Motor neuron (in vitro differentiated cells): ENCODE measurements at regions not wholly inside any gene's neighbourhood (a gene's known extent, or its start where the extent isn't known, plus 50 kb on each side); places are given as distances from the start of the nearest gene placed in this dataset.

ENCODE experiments used
- ATAC-seq, 8 experiments: fragments of 200-7000 bp; cut with Tn5 transposase; replicated peaks in 6 of 8; 2 replicates each; pipeline ENCODE4 v1.8.0; 2021; ENCODE audit warnings: mild to moderate bottlenecking in 8 of 8, moderate library complexity in 8 of 8
- H3K27ac ChIP-seq, 2 donors: fragments of 250-450 bp; sonication (Bioruptor Pico); 2 replicates each; pipeline ENCODE4 v1.9.0; 2021; ENCODE audit warnings: antibody characterized with exemption in 2 of 2, mild to moderate bottlenecking in 2 of 2, moderate library complexity in 1 of 2
- H3K4me1 ChIP-seq, 2 donors: fragments of 250-450 bp; sonication (Bioruptor Pico); replicated peaks in 1 of 2; 2 replicates each; pipeline ENCODE4 v1.6.1; 2021; ENCODE audit warnings: antibody characterized with exemption in 2 of 2, mild to moderate bottlenecking in 2 of 2, moderate library complexity in 1 of 2
- H3K4me3 ChIP-seq, 5 donors: fragments of 250-450 bp; sonication (Bioruptor Pico); 2 replicates each; pipeline ENCODE4 v1.9.0; 2021; ENCODE audit warnings: antibody characterized with exemption in 5 of 5, mild to moderate bottlenecking in 5 of 5, moderate library complexity in 4 of 5
- WGBS, 10 experiments: fragments of 450-650 bp; shearing (Covaris generic); methylation state at CpG; one replicate each; pipeline ENCODE4 v1.0.0; 2022; 5-methylcytosine and 5-hydroxymethylcytosine counted together
- in situ Hi-C, 9 experiments: fragments of 400-800 bp; cut with MboI; loops; one replicate each; pipeline ENCODE4 v1.15.0; 2021; ENCODE audit warnings: low sequenced_read_pairs in 9 of 9, low pct_unique_long_range_greater_than_20kb in 2 of 9; ENCODE audit not compliant: unreplicated experiment in 9 of 9

DNA sequence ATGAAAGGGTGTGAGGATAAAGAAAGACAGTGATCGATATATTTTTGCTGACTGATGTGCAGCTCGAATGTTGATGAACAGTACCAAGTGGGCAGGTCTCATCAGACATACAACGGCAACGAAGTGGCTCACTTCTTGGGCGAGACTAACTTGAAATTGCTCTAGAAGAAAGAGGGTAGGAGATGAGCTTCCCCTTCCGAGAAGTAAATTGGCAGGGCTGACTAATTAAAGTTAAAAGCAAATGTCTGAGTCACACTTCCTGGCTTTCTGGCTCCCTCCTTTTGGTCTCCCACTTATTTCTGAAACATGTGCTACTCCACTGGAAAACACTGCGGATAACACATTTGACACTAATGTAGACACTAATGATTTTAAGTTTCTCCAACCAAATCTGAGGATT is 228.3 kb downstream of the ABHD5 start:
- in situ Hi-C loops = no loop called here
- H3K4me3 ChIP-seq = no peak overlapping the region
- 27 to 100% (median 84%) methylated on average over 2 to 7 of the region's 7 CpGs; no CpG with 5 or more reads in 1 of the 10 experiments for WGBS, 10 experiments
- no peak overlapping the region for H3K27ac ChIP-seq
- ATAC-seq = peak in 2 of 8 experiments; percentile 69 to 75
- H3K4me1 ChIP-seq = peaks cover 0 to 5% of the 10 kb centered on the region in 2 donors

DNA sequence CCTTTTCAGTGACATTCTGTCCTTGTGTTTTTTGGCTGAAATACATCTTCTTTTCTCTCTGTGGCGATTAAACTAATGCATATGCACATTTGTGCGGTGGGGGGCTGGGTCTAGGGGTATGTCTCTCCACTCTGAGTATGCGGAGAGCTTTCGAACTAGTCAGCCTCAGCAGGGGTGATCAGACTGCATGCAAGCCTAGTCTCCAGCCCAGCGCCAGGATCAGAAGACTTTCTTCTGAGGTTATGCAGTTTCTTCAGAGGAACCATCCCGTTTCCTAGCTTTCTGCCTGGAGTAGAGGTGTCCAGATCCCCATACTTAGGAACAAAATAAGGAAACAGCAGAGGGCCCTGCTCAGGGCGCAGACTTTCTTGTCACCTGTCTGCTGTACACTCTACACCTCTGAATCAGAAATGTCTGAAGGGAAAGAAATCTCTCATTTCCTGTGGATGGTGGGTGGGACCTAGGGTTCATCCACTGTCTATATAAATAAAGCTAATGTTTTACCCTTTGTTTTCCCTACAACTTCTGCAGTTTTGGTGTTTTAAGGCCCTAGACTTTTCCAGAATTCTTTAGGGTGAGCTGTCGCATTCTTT is 230.4 kb downstream of the ABHD5 start:
- Histone ChIP-seq H3K27ac (no peak overlapping the region), H3K4me3 (no peak overlapping the region), H3K4me1 (peaks cover 0 to 5% of the 10 kb centered on the region in 2 donors)
- in situ Hi-C loops = no loop called here
- WGBS, 10 experiments = 0 to 100% (median 27%) methylated on average over 1 to 8 of the region's 8 CpGs
- peak in 3 of 8 experiments; percentile 60 to 91 (median 78) for ATAC-seq

DNA sequence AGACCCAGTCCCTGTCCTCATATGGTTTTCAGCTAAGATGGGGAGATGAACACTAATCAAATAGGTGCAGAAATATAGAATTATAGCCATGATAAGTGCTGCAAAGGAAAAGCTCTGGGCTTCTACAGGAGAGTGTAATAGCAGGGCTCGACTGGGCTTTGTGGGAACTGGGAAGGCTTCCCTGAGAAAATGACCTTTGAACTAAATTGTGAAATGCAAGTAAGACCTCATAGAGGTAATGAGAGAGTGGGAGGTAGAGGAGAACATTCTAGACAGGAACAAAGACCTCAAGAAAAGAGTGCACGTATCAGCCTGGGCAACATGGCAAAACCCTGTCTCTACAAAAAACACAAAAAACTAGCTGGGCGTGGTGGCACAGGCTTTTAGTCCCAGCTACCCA is 231.6 kb downstream of the ABHD5 start:
- WGBS, 10 experiments = 67 to 100% (median 84%) methylated on average over 1 to 3 of the region's 3 CpGs; no CpG with 5 or more reads in 1 of the 10 experiments
- in situ Hi-C loops = no loop called here

DNA sequence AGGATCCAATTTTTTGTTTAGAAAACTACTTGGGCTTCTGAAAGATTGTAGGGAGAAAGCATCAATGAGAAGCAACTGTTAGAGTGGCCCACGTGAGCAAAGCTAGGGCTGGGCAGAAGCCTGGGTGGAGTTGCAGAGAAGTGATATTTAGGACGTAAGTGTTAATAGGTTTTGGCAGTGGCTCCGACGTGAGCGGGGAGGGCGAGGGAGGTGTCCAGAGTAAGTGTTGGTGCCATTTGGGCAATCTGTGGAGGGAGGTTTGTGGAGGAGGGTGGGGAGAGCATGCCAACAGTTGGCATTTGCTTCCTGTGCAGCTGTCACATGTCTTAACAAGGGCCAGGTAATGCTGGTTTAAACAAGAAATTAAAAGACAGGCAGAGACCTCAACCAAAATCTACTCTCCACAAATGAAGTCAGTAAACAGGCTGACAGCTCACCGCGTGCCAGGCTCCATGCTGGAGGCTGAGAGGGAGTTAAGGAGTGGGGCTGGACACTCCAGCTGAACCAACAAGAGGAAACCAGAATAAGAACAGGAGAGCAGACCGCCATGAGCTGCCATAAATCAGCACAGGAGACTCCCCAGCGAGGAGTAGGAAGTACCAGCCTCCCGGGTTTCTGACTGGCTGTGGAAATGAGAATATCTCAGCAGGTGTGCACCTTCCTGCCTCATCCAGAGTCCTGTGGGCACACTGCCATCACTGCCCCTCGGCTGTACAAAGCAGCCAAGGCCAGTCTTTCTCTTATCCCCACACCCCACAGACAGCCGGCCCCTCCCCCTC is 232.6 kb downstream of the ABHD5 start:
- Histone ChIP-seq H3K4me1 (peaks cover 0 to 5% of the 10 kb centered on the region in 2 donors), H3K27ac (no peak overlapping the region), H3K4me3 (no peak overlapping the region)
- in situ Hi-C loops = no loop called here
- peak in 6 of 8 experiments; percentile 7 to 58 (median 44) for ATAC-seq
- 17 to 80% (median 75%) methylated on average over 2 to 10 of the region's 13 CpGs; no CpG with 5 or more reads in 5 of the 10 experiments for WGBS, 10 experiments

More for the DNA sequence above, 231.6 kb downstream of the ABHD5 start:
- ATAC-seq = no peak
- Histone ChIP-seq H3K27ac (no peak overlapping the region), H3K4me3 (no peak overlapping the region), H3K4me1 (peaks cover 0 to 5% of the 10 kb centered on the region in 2 donors)

DNA sequence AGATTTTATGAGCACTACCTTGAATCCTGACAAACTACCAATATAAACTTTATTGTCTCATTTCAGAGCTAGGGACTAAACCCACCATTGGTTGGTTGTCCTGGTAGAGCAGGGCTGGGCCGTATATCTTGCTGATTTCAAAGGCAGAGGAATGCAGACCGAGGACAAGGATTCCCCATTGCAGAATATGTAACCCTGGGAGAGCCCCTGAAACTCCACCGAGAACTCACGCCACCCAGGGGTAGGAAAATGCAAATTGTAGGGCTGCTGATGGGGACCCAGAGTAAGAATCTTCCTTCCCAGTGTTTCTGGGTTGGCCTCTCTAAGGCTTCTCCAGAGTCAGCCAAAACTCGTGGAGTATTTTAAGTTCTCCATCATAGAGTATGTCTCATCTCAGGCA is 235.3 kb downstream of the ABHD5 start:
- in situ Hi-C loops = no loop called here
- peaks cover 0 to 5% of the 10 kb centered on the region in 2 donors for H3K4me1 ChIP-seq
- peak in 1 of 8 experiments; percentile 63 for ATAC-seq
- WGBS, 10 experiments = 28 to 81% (median 50%) methylated on average over 1 to 5 of the region's 5 CpGs; no CpG with 5 or more reads in 3 of the 10 experiments
- no peak overlapping the region for H3K4me3 ChIP-seq
- H3K27ac ChIP-seq = no peak overlapping the region

DNA sequence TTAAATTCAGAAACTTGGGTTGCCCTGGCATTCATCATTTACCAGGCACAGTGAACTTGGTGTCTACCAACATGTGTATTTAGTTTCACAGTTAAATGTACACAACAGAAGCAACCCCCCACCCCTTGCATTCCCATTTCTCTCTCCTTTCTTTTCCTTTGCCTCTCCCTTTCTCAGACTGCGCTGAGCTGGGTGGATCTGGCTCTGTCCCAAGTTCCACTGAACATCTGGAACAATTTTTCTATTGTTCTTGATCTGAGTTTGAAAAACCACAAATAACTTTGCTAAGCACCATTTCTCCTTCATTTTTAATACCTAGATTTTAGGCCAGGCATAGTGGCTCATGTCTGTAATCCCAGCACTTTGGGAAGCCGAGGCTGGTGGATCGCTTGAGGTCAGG is 242.2 kb downstream of the ABHD5 start:
- peak in 2 of 8 experiments; percentile 20 to 55 for ATAC-seq
- Histone ChIP-seq H3K27ac (no peak overlapping the region), H3K4me1 (no peaks in the 10 kb centered on the region), H3K4me3 (no peak overlapping the region)
- WGBS, 10 experiments = 0 to 100% (median 50%) methylated on average over 1 to 3 of the region's 3 CpGs; no CpG with 5 or more reads in 1 of the 10 experiments
- in situ Hi-C loops = no loop called here

DNA sequence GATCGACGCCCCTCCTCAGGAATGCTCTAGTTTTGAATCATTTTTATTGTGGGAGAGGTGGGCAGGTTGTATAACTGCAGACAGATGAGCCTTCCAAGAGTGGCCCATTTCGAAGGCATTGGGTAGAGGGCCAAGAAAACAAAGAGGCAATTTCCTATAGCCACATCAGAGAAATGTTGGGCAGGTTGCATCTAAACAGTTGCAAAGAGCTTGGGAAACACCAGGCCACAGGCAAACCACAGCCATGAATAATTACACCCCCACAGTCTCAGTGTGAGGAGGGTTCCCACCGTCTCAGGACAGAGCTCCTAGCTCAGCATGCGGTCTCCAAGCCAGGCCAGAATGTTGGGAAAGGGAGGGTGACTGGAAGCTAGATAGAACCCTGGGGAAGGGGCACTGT is 257.3 kb downstream of the ABHD5 start:
- H3K4me1 ChIP-seq = peaks cover 6 to 19% of the 10 kb centered on the region in 2 donors
- H3K27ac ChIP-seq = no peak overlapping the region
- ATAC-seq = no peak
- no peak overlapping the region for H3K4me3 ChIP-seq
- WGBS, 10 experiments = 20 to 100% (median 51%) methylated on average over 1 to 2 of the region's 5 CpGs; no CpG with 5 or more reads in 4 of the 10 experiments
- in situ Hi-C loops = no loop called here

DNA sequence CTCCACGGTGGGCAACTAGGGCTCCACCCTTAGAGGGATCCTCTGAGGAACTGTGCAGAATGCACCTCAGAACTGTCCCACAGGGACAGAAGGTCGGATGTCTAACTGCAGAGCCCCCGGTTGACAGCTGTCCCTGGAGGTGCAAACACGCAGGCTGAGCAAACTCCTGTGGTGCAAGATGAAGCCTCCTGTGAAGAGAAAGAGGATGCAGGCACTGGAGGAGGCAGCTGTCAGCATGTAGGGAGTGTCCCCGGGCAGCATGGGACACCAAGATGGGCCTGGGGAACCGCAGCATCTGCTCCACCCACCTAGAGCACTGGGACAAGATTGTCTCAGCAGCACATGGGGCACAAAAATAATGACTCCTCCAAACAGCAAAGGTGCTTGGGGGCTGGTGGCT is 258.9 kb downstream of the ABHD5 start:
- WGBS, 10 experiments = 79 to 100% (median 84%) methylated on average over 1 to 5 of the region's 6 CpGs; no CpG with 5 or more reads in 6 of the 10 experiments
- Histone ChIP-seq H3K4me3 (no peak overlapping the region), H3K4me1 (peaks cover 20 to 33% of the 10 kb centered on the region in 2 donors), H3K27ac (no peak overlapping the region)
- ATAC-seq = no peak
- in situ Hi-C loops = no loop called here

DNA sequence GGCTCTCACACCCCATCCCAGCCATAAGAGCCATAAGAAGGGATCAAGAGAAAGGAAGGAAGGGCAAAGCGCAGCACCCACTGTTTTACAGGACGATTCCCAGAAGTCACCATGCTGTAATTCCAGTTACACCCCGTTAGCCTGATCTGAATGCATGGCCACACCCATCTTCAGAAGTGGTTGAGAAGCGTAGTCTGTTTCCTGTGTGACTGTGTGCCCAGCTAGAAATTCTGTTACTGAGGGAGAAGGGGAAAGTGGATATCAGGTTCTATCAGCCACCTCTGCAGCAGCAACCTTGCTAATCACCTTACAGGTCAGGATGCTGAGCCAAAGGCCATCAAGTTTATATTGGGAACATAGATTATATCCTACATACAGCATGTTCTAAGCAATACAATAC is 260.0 kb downstream of the ABHD5 start:
- in situ Hi-C loops = no loop called here
- peak in 3 of 8 experiments; percentile 49 to 90 (median 51) for ATAC-seq
- Histone ChIP-seq H3K4me3 (no peak overlapping the region), H3K27ac (no peak overlapping the region), H3K4me1 (peaks cover 20 to 30% of the 10 kb centered on the region in 2 donors)
- 7 to 90% (median 60%) methylated on average over 2 to 4 of the region's 4 CpGs; no CpG with 5 or more reads in 3 of the 10 experiments for WGBS, 10 experiments

DNA sequence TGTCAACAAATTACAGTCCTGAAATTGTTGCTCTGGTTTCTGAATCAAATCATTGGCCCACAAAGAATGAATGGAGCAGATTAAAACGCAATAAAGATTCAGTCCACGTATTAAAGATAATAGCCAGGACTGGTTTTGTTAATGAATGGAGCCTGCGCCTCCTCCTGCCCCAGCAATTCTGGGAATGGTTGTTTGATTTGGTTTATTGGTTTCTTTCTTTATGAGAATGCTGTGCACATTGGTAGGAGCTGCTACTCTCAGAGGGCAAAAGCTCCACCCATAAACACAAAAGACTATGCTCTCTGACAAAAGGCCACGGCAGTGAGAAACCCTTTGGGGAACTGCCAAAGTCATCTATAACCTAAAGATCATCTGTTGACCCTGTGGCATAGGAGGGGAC is 261.1 kb downstream of the ABHD5 start:
- in situ Hi-C loops = no loop called here
- Histone ChIP-seq H3K4me1 (peaks cover 20 to 30% of the 10 kb centered on the region in 2 donors), H3K4me3 (no peak overlapping the region), H3K27ac (no peak overlapping the region)
- no peak for ATAC-seq
- 28 to 96% (median 53%) methylated on average over 1 to 4 of the region's 4 CpGs; no CpG with 5 or more reads in 1 of the 10 experiments for WGBS, 10 experiments

DNA sequence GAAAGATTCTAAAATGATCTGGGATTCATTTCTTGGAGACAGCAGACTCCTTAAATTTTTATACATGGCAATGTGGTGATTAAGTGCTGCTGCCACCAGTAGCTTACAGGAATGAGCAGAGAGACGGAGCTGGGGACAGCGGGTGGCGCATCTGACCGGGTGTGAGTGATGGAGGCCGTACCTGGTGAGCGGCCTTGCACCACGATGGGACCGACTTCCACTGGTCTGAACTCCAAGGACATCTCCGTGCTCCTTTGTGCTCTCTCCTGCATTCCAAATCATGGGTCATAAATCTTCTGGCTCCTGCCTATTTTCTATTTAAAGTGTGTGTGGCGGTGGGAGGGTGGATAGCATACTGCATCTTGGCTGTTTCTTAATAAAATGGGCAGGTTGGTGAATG is 262.6 kb downstream of the ABHD5 start:
- in situ Hi-C loops = no loop called here
- peaks cover 20 to 30% of the 10 kb centered on the region in 2 donors for H3K4me1 ChIP-seq
- H3K27ac ChIP-seq = no peak overlapping the region
- WGBS, 10 experiments = 31 to 82% (median 54%) methylated on average over 1 to 9 of the region's 10 CpGs; no CpG with 5 or more reads in 6 of the 10 experiments
- ATAC-seq = peak in 2 of 8 experiments; percentile 62 to 69
- H3K4me3 ChIP-seq = peak overlapping the region in 1 of 5 donors; percentile 1

DNA sequence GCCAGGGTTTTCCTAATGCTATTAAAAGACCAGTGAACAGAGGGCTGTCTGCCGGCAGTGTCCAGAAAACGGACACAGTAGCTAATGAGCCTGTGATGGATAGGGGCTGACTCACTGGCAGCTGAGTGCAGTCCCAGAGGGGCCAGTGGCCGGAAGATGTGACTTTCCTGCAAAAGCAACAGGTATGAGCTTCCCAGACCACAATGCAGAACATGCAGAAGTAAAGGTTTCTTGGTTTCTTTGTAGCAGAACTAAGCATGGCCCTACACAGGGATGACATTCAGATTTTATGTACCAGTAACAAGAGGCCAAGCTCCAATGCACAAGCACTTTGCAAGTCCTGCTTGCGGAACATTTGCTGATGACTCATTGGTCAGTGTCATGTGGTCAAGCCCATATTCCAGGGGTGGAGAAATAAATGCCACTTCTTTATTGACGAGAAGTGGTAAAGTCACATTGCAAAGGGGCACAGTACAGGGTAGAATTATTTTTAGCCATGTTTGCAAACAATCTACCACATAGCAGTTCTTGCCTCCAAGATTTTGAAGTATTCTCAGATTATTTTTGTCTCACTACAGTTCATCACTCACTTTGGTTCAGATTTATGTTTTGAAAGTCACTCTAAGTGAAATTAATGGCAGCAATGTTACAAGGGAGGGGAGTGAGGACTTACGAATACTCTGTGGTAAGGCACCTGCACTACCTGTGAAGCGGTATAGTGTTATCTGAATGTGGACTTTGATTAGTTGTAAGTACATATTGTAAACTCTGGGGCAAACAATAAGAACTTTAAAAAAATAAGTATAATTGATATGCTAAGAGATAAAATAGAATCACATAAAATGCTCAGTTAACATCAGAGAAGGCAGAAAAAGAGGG is 263.3 kb downstream of the ABHD5 start:
- in situ Hi-C loops = no loop called here
- no peak overlapping the region for H3K27ac ChIP-seq
- ATAC-seq = peak; percentile 51 to 97 (median 95)
- H3K4me3 ChIP-seq = peak overlapping the region in 1 of 5 donors; percentile 1
- WGBS, 10 experiments = 0 to 90% (median 38%) methylated on average over 1 to 7 of the region's 7 CpGs; no CpG with 5 or more reads in 1 of the 10 experiments
- H3K4me1 ChIP-seq = peaks cover 20 to 30% of the 10 kb centered on the region in 2 donors
